ENCODE measurements at regions not wholly inside any gene's neighbourhood (a gene's known extent, or its start where the extent isn't known, plus 50 kb on each side); places are given as distances from the start of the nearest gene placed in this dataset.

DNA sequence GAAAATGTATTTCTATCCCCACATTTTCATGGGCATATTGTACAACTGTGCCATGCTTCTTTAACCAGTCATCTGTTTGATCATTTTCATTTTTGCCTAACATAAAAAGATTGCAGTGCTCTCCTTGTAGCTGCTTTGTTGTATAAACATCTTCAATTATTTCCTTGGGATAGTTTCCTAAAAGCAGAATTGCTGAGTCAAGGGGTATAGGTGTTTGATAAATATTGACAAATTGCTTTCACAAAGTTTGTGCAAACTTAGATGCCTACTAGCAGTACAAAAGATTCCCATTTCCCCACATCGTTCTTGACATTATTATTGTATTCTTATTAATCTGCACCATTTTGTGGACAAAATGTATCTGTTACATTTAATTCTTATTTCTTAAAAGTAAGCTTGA lies 479.6 kb downstream of the FBXO15 start:
- H3K9me2 ChIP-seq (replicated peaks; ENCODE audit: low read depth, low read length) = no peaks in the 10 kb centered on the region
- TF ChIP-seq, protein P1, sequence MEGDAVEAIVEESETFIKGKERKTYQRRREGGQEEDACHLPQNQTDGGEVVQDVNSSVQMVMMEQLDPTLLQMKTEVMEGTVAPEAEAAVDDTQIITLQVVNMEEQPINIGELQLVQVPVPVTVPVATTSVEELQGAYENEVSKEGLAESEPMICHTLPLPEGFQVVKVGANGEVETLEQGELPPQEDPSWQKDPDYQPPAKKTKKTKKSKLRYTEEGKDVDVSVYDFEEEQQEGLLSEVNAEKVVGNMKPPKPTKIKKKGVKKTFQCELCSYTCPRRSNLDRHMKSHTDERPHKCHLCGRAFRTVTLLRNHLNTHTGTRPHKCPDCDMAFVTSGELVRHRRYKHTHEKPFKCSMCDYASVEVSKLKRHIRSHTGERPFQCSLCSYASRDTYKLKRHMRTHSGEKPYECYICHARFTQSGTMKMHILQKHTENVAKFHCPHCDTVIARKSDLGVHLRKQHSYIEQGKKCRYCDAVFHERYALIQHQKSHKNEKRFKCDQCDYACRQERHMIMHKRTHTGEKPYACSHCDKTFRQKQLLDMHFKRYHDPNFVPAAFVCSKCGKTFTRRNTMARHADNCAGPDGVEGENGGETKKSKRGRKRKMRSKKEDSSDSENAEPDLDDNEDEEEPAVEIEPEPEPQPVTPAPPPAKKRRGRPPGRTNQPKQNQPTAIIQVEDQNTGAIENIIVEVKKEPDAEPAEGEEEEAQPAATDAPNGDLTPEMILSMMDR (conservative IDR thresholded peaks at IDR 0.05; ENCODE audit: low read length) = no peak
- no peak for TF ChIP-seq EZH2phosphoT487 (IDR thresholded peaks at IDR 0.05; ENCODE audit: borderline replicate concordance)
- no peaks in the 10 kb centered on the region for H3K27me3 ChIP-seq (ENCODE audit: insufficient read depth, low read length, poor library complexity, severe bottlenecking)
- no peaks in the 10 kb centered on the region for H3K36me3 ChIP-seq (ENCODE audit: insufficient read depth, low read length)
- no peaks in the 10 kb centered on the region for H3F3A ChIP-seq (ENCODE audit: low read depth)
- no peaks in the 10 kb centered on the region for H4K20me1 ChIP-seq (ENCODE audit: insufficient read depth, low read length, poor library complexity, severe bottlenecking)
- peaks cover 6% of the 10 kb centered on the region for H3K4me1 ChIP-seq (ENCODE audit: insufficient read depth, low read length, poor library complexity, severe bottlenecking)
- no peak overlapping the region for H3K4me3 ChIP-seq (ENCODE audit: low read length, poor library complexity, severe bottlenecking)
- no peak overlapping the region for H3K9ac ChIP-seq (ENCODE audit: low read depth, low read length, poor library complexity, severe bottlenecking)
- H3K4me2 ChIP-seq (ENCODE audit: low read depth, low read length, poor library complexity, severe bottlenecking) = no peak overlapping the region
- no peaks in the 10 kb centered on the region for H3K79me2 ChIP-seq (ENCODE audit: insufficient read depth, low read length)
- no peaks in the 10 kb centered on the region for H3K9me3 ChIP-seq (ENCODE audit: insufficient read depth, low read depth, low read length)
- H2AFZ ChIP-seq (ENCODE audit: low read length) = peak overlapping the region; percentile 73

DNA sequence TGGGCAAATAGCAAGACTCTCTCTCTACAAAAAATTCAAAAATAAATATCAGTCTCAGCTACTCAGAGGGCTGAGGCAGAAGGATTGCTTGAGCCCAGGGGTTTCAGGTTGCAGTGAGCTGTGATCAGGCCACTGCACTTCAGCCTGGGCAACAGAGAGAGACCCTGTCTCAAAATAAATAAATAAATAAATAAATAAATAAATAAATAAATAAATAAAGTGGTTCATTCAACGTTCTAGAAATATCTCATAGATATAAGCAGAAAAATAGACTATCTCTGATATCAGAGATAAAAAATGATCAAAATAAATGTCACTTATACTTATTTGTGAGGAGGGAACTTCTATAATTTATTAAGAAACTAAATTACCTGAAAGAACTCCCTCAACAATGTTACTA lies 480.9 kb downstream of the FBXO15 start:
- H3K9ac ChIP-seq (ENCODE audit: low read depth, low read length, poor library complexity, severe bottlenecking) = no peak overlapping the region
- H3F3A ChIP-seq (ENCODE audit: low read depth) = no peaks in the 10 kb centered on the region
- no peaks in the 10 kb centered on the region for H3K79me2 ChIP-seq (ENCODE audit: insufficient read depth, low read length)
- no peaks in the 10 kb centered on the region for H3K9me2 ChIP-seq (replicated peaks; ENCODE audit: low read depth, low read length)
- H3K4me2 ChIP-seq (ENCODE audit: low read depth, low read length, poor library complexity, severe bottlenecking) = no peak overlapping the region
- H3K36me3 ChIP-seq (ENCODE audit: insufficient read depth, low read length) = no peaks in the 10 kb centered on the region
- H3K27me3 ChIP-seq (ENCODE audit: insufficient read depth, low read length, poor library complexity, severe bottlenecking) = no peaks in the 10 kb centered on the region
- TF ChIP-seq, protein P1 (conservative IDR thresholded peaks at IDR 0.05; ENCODE audit: low read length) = no peak
- TF ChIP-seq EZH2phosphoT487 (IDR thresholded peaks at IDR 0.05; ENCODE audit: borderline replicate concordance) = no peak
- H2AFZ ChIP-seq (ENCODE audit: low read length) = no peak overlapping the region
- H3K4me1 ChIP-seq (ENCODE audit: insufficient read depth, low read length, poor library complexity, severe bottlenecking) = peaks cover 16% of the 10 kb centered on the region
- no peak overlapping the region for H3K4me3 ChIP-seq (ENCODE audit: low read length, poor library complexity, severe bottlenecking)
- no peaks in the 10 kb centered on the region for H4K20me1 ChIP-seq (ENCODE audit: insufficient read depth, low read length, poor library complexity, severe bottlenecking)
- no peaks in the 10 kb centered on the region for H3K9me3 ChIP-seq (ENCODE audit: insufficient read depth, low read depth, low read length)

DNA sequence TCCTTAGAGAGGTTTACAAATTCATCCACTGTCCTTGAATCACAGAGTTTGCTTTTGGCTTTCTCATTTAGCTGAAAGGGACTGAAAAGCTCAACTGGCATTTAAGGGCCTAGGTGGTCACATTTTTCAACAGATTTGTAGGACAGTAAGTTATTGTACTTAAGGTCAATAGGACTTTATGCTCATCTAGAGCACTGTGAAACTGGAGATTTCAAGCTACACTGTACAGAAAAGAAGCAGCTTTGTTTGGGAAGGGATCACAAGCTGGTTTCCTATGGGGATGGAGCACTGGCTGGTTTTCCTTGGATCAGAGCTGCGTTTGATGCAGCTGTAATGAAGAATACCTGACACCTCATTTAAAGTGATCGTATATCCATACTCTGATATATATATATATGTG lies 482.7 kb downstream of the FBXO15 start:
- TF ChIP-seq EZH2phosphoT487 (IDR thresholded peaks at IDR 0.05; ENCODE audit: borderline replicate concordance) = no peak
- TF ChIP-seq, protein P1 (conservative IDR thresholded peaks at IDR 0.05; ENCODE audit: low read length) = no peak
- H3K4me2 ChIP-seq (ENCODE audit: low read depth, low read length, poor library complexity, severe bottlenecking) = no peak overlapping the region
- H3K9me3 ChIP-seq (ENCODE audit: insufficient read depth, low read depth, low read length) = no peaks in the 10 kb centered on the region
- H3F3A ChIP-seq (ENCODE audit: low read depth) = no peaks in the 10 kb centered on the region
- H3K4me1 ChIP-seq (ENCODE audit: insufficient read depth, low read length, poor library complexity, severe bottlenecking) = peaks cover 34% of the 10 kb centered on the region
- H3K9me2 ChIP-seq (replicated peaks; ENCODE audit: low read depth, low read length) = no peaks in the 10 kb centered on the region
- no peaks in the 10 kb centered on the region for H3K27me3 ChIP-seq (ENCODE audit: insufficient read depth, low read length, poor library complexity, severe bottlenecking)
- no peaks in the 10 kb centered on the region for H3K36me3 ChIP-seq (ENCODE audit: insufficient read depth, low read length)
- H3K4me3 ChIP-seq (ENCODE audit: low read length, poor library complexity, severe bottlenecking) = no peak overlapping the region
- H4K20me1 ChIP-seq (ENCODE audit: insufficient read depth, low read length, poor library complexity, severe bottlenecking) = no peaks in the 10 kb centered on the region
- no peak overlapping the region for H2AFZ ChIP-seq (ENCODE audit: low read length)
- H3K79me2 ChIP-seq (ENCODE audit: insufficient read depth, low read length) = no peaks in the 10 kb centered on the region
- H3K9ac ChIP-seq (ENCODE audit: low read depth, low read length, poor library complexity, severe bottlenecking) = no peak overlapping the region

Measured in Loucy (cell line).